Neural cell (in vitro differentiated cells): ENCODE measurements at regions not wholly inside any gene's neighbourhood (a gene's known extent, or its start where the extent isn't known, plus 50 kb on each side); places are given as distances from the start of the nearest gene placed in this dataset.
"Not testable (repeated sequence)": the region's sequence is repeated elsewhere in the genome, so short reads cannot be mapped to it uniquely, and the experiment has no call there.

Experiments used
- H2AFZ ChIP-seq: fragments of 200-600, 300-800 bp; sonication (generic), shearing (Covaris generic); 2 replicates; pipeline ENCODE4 v1.6.0; 2014; ENCODE audit warnings: low read depth, mild to moderate bottlenecking, antibody characterized with exemption, low read length, moderate library complexity
- H3F3A ChIP-seq: fragments of 200-600 bp; shearing (Covaris generic); 2 replicates; pipeline ENCODE4 v1.6.1; 2016; ENCODE audit warnings: mild to moderate bottlenecking, moderate library complexity, mixed read lengths, antibody characterized with exemption, low read length; ENCODE audit not compliant: insufficient read depth, poor library complexity, severe bottlenecking
- H3K27ac ChIP-seq: fragments of 200-600, 300-800 bp; sonication (generic), shearing (Covaris generic); 2 replicates; pipeline ENCODE4 v1.5.1; 2014; ENCODE audit warnings: mild to moderate bottlenecking, low read length, moderate library complexity
- H3K27me3 ChIP-seq: fragments of 300-800, 200-600 bp; sonication (generic), shearing (Covaris generic); 2 replicates; pipeline ENCODE4 v1.6.0; 2014; ENCODE audit warnings: mild to moderate bottlenecking, low read depth, low read length, moderate library complexity; ENCODE audit not compliant: insufficient read depth
- H3K36me3 ChIP-seq: fragments of 300-800, 200-600 bp; sonication (generic), shearing (Covaris generic); 2 replicates; pipeline ENCODE4 v1.5.1; 2014; ENCODE audit warnings: mild to moderate bottlenecking, antibody characterized with exemption, low read length, moderate library complexity; ENCODE audit not compliant: insufficient read depth
- H3K4me2 ChIP-seq: fragments of 300-800, 200-600 bp; sonication (generic), shearing (Covaris generic); 2 replicates; pipeline ENCODE4 v1.6.0; 2014; ENCODE audit warnings: mild to moderate bottlenecking, low read length
- H3K4me3 ChIP-seq: fragments of 300-800, 200-600 bp; sonication (generic), shearing (Covaris generic); 2 replicates; pipeline ENCODE4 v1.5.1; 2014; ENCODE audit warnings: mild to moderate bottlenecking, low read length, moderate library complexity
- H3K79me2 ChIP-seq: fragments of 200-600 bp; shearing (Covaris generic); replicated peaks from 2 replicates; pipeline ENCODE4 v1.6.0; 2014; ENCODE audit warnings: mild to moderate bottlenecking, low read length, moderate library complexity; ENCODE audit not compliant: insufficient read depth
- H3K9ac ChIP-seq: fragments of 300-800, 200-600 bp; sonication (generic), shearing (Covaris generic); 2 replicates; pipeline ENCODE4 v1.6.1; 2016; ENCODE audit warnings: mild to moderate bottlenecking, low read length, mixed read lengths
- H3K9me2 ChIP-seq: fragments of 200-600 bp; shearing (Covaris generic); 2 replicates; pipeline ENCODE4 v1.6.1; 2016; ENCODE audit warnings: mild to moderate bottlenecking, low read length, mixed read lengths; ENCODE audit not compliant: insufficient read depth
- H3K9me3 ChIP-seq: fragments of 200-600, 300-800 bp; sonication (generic), shearing (Covaris generic); 2 replicates; pipeline ENCODE4 v1.6.1; 2016; ENCODE audit warnings: mild to moderate bottlenecking, mixed run types, low read length, moderate library complexity, mixed read lengths
- H4K20me1 ChIP-seq: fragments of 200-600 bp; shearing (Covaris generic); 2 replicates; pipeline ENCODE4 v1.6.1; 2016; ENCODE audit warnings: mild to moderate bottlenecking, mixed run types; ENCODE audit not compliant: insufficient read depth
- EP300 ChIP-seq: fragments of 450-650 bp; conservative IDR thresholded peaks from 2 replicates; pipeline ENCODE4 v1.6.1; 2014; ENCODE audit warnings: antibody characterized with exemption, mild to moderate bottlenecking, moderate library complexity; ENCODE audit not compliant: poor library complexity, severe bottlenecking
- EZH2 ChIP-seq: fragments of 200-600, 300-800 bp; shearing (Covaris generic), sonication (generic); IDR thresholded peaks from 2 replicates; pipeline ENCODE4 v1.6.1; 2014; ENCODE audit warnings: antibody characterized with exemption, low read length, borderline replicate concordance, mild to moderate bottlenecking; ENCODE audit not compliant: insufficient read depth, poor library complexity, severe bottlenecking
- MXI1 ChIP-seq: fragments of 450-650 bp; conservative IDR thresholded peaks from 2 replicates; pipeline ENCODE4 v1.6.1; 2014; ENCODE audit warnings: antibody characterized with exemption, mild to moderate bottlenecking; ENCODE audit not compliant: poor library complexity, severe bottlenecking
- POLR2AphosphoS5 ChIP-seq: IDR thresholded peaks from 2 replicates; pipeline ENCODE4 v1.6.1; 2012
- RAD21 ChIP-seq: fragments of 450-650 bp; conservative IDR thresholded peaks from 2 replicates; pipeline ENCODE4 v1.6.1; 2014; ENCODE audit warnings: antibody characterized with exemption, mild to moderate bottlenecking, moderate library complexity
- SMC3 ChIP-seq: fragments of 450-650 bp; conservative IDR thresholded peaks from 2 replicates; pipeline ENCODE4 v1.6.1; 2014; ENCODE audit warnings: antibody characterized with exemption, mild to moderate bottlenecking, moderate library complexity; ENCODE audit not compliant: poor library complexity
- TAF1 ChIP-seq: IDR thresholded peaks from 2 replicates; pipeline ENCODE4 v1.6.1; 2012; ENCODE audit warnings: low read depth
- TF ChIP-seq, protein P1 (sequence below): fragments of 450-650 bp; IDR thresholded peaks from 2 replicates; pipeline ENCODE4 v1.5.1; 2014; ENCODE audit warnings: antibody characterized with exemption, mild to moderate bottlenecking, moderate library complexity; ENCODE audit not compliant: poor library complexity, severe bottlenecking
- TF ChIP-seq, protein P2 (sequence below): IDR thresholded peaks from 2 replicates; pipeline ENCODE4 v1.6.1; 2012; ENCODE audit warnings: borderline replicate concordance

DNA sequence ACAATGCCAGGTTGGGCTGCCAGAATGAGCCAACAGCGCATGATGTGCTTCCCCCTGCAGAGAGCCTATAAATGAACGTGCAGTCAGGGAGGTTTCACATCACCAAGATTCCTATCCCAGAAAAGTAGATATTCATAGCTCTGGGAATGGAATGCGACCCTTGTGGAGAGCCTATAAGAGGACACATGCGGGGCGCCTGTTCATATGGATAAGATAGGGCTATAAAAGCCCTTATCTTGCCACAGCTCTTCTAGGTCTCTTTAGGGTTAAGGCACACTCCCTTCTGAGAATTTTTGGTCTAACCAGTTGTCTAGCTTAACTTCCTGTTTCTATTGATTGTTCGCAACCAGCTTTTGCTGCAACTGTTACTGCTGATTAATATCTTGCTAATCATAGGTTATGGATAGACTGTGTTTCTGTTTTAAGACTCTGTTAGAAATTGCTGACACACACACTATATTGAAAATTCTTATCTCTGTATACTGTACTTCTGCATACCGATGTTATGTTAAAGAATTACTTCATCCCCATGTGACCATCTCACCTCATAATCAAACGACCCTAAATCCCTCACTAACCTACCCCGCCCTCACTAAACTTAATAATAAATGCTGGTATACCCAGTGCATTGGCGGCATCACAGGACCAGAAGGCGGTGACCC is 74.4 kb upstream of the KIF2B start:
- not testable (repeated sequence) for H3K9me3 ChIP-seq, H3K9ac ChIP-seq, H3K4me2 ChIP-seq, H3K27ac ChIP-seq, H3F3A ChIP-seq, H3K36me3 ChIP-seq, H3K27me3 ChIP-seq, H4K20me1 ChIP-seq, H2AFZ ChIP-seq, H3K4me3 ChIP-seq, H3K79me2 ChIP-seq, H3K9me2 ChIP-seq

DNA sequence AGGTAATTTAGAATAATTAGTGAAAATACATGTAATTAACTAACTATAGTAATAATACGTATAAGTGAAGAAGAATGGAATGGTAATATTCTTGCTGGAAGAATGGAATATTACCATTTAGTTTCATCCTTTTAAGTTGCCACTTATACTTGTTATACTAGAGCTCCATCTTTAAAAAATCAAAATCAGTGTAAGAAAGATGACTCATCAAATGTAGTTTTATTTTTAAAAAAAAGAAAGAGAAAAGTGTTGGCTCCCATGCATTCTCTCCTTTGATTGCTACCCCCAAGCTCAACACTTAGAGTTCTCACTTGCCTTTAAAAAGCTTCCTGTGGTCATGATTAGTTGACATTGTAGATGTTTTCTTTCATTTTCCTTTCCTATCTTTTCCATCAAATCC is 82.4 kb upstream of the KIF2B start:
- no peaks in the 10 kb centered on the region for H3K27me3 ChIP-seq
- H3K9me3 ChIP-seq = no peaks in the 10 kb centered on the region
- no peaks in the 10 kb centered on the region for H3K36me3 ChIP-seq
- H3K4me2 ChIP-seq = no peak overlapping the region
- no peaks in the 10 kb centered on the region for H3F3A ChIP-seq
- H3K9ac ChIP-seq = no peak overlapping the region
- H2AFZ ChIP-seq = no peak overlapping the region
- no peak overlapping the region for H3K4me3 ChIP-seq
- H3K27ac ChIP-seq = no peak overlapping the region
- no peaks in the 10 kb centered on the region for H3K79me2 ChIP-seq
- no peaks in the 10 kb centered on the region for H4K20me1 ChIP-seq
- TF ChIP-seq RAD21 (no peak), TAF1 (no peak), MXI1 (no peak)
- H3K9me2 ChIP-seq = no peaks in the 10 kb centered on the region

DNA sequence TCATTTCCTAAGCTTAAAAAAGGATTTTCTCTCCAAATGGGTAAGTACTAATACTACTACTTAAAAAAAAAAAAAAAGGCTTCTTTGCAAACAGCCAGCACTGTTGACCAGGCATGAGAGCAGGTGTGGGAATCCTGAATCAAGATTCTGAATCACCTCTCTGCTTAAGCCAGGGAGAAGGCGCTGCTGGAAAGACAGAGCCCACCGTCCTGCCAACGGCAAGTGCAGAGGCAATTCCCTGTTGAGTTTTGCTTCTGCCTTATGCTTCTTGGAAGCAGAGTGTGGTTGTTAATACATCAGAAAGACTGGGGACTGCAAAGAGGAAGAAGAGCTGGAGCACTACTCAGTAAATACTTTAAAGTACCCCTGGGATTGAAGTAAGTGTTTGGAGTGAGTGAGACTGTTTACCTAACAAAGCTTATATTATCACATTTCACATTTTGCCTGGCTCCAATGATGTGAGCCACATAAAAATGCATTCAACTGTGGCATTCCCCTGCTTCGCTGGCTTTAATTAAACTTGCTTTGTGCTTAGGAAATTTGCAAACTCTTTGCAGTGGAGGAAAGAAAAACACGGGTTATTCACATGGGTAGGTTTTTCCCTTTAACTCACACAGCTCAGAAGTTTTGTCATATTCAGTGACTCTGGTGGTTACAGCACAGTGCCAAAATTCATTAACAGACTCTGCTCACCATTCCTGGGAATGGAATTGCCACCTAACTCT is 86.0 kb upstream of the KIF2B start:
- no peak overlapping the region for H3K4me2 ChIP-seq
- H3K79me2 ChIP-seq = no peaks in the 10 kb centered on the region
- no peaks in the 10 kb centered on the region for H3F3A ChIP-seq
- no peak overlapping the region for H3K27ac ChIP-seq
- H3K9ac ChIP-seq = no peak overlapping the region
- H3K27me3 ChIP-seq = no peaks in the 10 kb centered on the region
- no peaks in the 10 kb centered on the region for H3K36me3 ChIP-seq
- no peaks in the 10 kb centered on the region for H3K9me2 ChIP-seq
- no peak overlapping the region for H2AFZ ChIP-seq
- H3K4me3 ChIP-seq = no peak overlapping the region
- H3K9me3 ChIP-seq = no peaks in the 10 kb centered on the region
- no peak for TF ChIP-seq EZH2
- TF ChIP-seq, protein P1, sequence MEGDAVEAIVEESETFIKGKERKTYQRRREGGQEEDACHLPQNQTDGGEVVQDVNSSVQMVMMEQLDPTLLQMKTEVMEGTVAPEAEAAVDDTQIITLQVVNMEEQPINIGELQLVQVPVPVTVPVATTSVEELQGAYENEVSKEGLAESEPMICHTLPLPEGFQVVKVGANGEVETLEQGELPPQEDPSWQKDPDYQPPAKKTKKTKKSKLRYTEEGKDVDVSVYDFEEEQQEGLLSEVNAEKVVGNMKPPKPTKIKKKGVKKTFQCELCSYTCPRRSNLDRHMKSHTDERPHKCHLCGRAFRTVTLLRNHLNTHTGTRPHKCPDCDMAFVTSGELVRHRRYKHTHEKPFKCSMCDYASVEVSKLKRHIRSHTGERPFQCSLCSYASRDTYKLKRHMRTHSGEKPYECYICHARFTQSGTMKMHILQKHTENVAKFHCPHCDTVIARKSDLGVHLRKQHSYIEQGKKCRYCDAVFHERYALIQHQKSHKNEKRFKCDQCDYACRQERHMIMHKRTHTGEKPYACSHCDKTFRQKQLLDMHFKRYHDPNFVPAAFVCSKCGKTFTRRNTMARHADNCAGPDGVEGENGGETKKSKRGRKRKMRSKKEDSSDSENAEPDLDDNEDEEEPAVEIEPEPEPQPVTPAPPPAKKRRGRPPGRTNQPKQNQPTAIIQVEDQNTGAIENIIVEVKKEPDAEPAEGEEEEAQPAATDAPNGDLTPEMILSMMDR = no peak
- no peak for TF ChIP-seq MXI1
- TF ChIP-seq TAF1 = no peak
- TF ChIP-seq EP300 = no peak
- no peak for TF ChIP-seq RAD21
- TF ChIP-seq, protein P2, sequence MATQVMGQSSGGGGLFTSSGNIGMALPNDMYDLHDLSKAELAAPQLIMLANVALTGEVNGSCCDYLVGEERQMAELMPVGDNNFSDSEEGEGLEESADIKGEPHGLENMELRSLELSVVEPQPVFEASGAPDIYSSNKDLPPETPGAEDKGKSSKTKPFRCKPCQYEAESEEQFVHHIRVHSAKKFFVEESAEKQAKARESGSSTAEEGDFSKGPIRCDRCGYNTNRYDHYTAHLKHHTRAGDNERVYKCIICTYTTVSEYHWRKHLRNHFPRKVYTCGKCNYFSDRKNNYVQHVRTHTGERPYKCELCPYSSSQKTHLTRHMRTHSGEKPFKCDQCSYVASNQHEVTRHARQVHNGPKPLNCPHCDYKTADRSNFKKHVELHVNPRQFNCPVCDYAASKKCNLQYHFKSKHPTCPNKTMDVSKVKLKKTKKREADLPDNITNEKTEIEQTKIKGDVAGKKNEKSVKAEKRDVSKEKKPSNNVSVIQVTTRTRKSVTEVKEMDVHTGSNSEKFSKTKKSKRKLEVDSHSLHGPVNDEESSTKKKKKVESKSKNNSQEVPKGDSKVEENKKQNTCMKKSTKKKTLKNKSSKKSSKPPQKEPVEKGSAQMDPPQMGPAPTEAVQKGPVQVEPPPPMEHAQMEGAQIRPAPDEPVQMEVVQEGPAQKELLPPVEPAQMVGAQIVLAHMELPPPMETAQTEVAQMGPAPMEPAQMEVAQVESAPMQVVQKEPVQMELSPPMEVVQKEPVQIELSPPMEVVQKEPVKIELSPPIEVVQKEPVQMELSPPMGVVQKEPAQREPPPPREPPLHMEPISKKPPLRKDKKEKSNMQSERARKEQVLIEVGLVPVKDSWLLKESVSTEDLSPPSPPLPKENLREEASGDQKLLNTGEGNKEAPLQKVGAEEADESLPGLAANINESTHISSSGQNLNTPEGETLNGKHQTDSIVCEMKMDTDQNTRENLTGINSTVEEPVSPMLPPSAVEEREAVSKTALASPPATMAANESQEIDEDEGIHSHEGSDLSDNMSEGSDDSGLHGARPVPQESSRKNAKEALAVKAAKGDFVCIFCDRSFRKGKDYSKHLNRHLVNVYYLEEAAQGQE = no peak
- no peak for TF ChIP-seq POLR2AphosphoS5
- no peak for TF ChIP-seq SMC3
- H4K20me1 ChIP-seq = no peaks in the 10 kb centered on the region
